Activated B cell treated with CpG ODN at 0.5 μM for 24 hours (primary cell): ENCODE measurements at regions not wholly inside any gene's neighbourhood (a gene's known extent, or its start where the extent isn't known, plus 50 kb on each side); places are given as distances from the start of the nearest gene placed in this dataset.

Experiments
- ATAC-seq: fragments of 200-7000 bp; cut with Tn5 transposase; one replicate; pipeline ENCODE4 v1.10.0; 2021; ENCODE audit warnings: low read depth, mild to moderate bottlenecking, moderate library complexity
- CTCF ChIA-PET: fragments of 350-600 bp; sonication (Branson Sonifier 250); formaldehyde crosslinking; loops from one replicate; lab custom pipeline; 2021; ENCODE audit warnings: antibody characterized with exemption; lab: Charles Lee
- POLR2A ChIA-PET: fragments of 350-600 bp; sonication (Branson Sonifier 250); formaldehyde crosslinking; loops from one replicate; lab custom pipeline; 2021; ENCODE audit warnings: antibody characterized with exemption; lab: Charles Lee
- DNase-seq: peaks from one replicate; pipeline ENCODE4 v3.0.0; 2022
- H3K27ac Mint-ChIP-seq: one replicate; pipeline ENCODE4 v1.8.0; 2020; ENCODE audit warnings: mixed read lengths
- H3K27me3 Mint-ChIP-seq: one replicate; pipeline ENCODE4 v1.8.0; 2021; ENCODE audit warnings: mixed read lengths
- H3K36me3 Mint-ChIP-seq: one replicate; pipeline ENCODE4 v1.8.0; 2021; ENCODE audit warnings: low read depth, mixed read lengths
- H3K4me1 Mint-ChIP-seq: one replicate; pipeline ENCODE4 v1.8.0; 2021; ENCODE audit warnings: mixed read lengths
- H3K4me3 Mint-ChIP-seq: one replicate; pipeline ENCODE4 v1.8.0; 2020; ENCODE audit warnings: mild to moderate bottlenecking, mixed read lengths
- H3K9me3 Mint-ChIP-seq: one replicate; pipeline ENCODE4 v1.8.0; 2020; ENCODE audit warnings: mixed read lengths
- CTCF ChIP-seq: fragments of 200-600 bp; IDR thresholded peaks from one replicate; pipeline ENCODE4 v1.8.0; 2022; ENCODE audit warnings: antibody characterized with exemption, mild to moderate bottlenecking
- intact Hi-C: fragments of 100-400 bp; cut with micrococcal nuclease; formaldehyde crosslinking; loops from one replicate; pipeline ENCODE4 v1.15.1; 2024

GRCh38 chr6:1181939-1182605 lies 129.8 kb upstream of the FOXQ1 start:
- Mint-ChIP-seq H3K4me3 (no peak overlapping the region), H3K36me3 (no peaks in the 10 kb centered on the region)

GRCh38 chr6:1179571-1180459 lies 132.1 kb upstream of the FOXQ1 start:
- ChIA-PET POLR2A (no interaction called here), CTCF (no interaction called here)
- ATAC-seq (no peak), DNase-seq (no peak)
- Mint-ChIP-seq H3K4me1 (no peaks in the 10 kb centered on the region), H3K27ac (no peak overlapping the region), H3K27me3 (peaks cover 17% of the 10 kb centered on the region), H3K4me3 (no peak overlapping the region), H3K9me3 (no peaks in the 10 kb centered on the region), H3K36me3 (no peaks in the 10 kb centered on the region)
- TF ChIP-seq CTCF: no peak
- intact Hi-C loops: no loop called here

More at GRCh38 chr6:1181939-1182605, 129.8 kb upstream of the FOXQ1 start:
- no peak for DNase-seq
- no peaks in the 10 kb centered on the region for H3K4me1 Mint-ChIP-seq
- ATAC-seq: no peak
- H3K27me3 Mint-ChIP-seq: peaks cover 14% of the 10 kb centered on the region
- POLR2A ChIA-PET: no interaction called here
- intact Hi-C loops: no loop called here
- CTCF ChIA-PET: no interaction called here
- H3K27ac Mint-ChIP-seq: no peak overlapping the region
- no peak for TF ChIP-seq CTCF
- no peaks in the 10 kb centered on the region for H3K9me3 Mint-ChIP-seq

GRCh38 chr6:1178590-1178989 lies 133.3 kb upstream of the FOXQ1 start:
- Mint-ChIP-seq H3K27me3 (peaks cover 17% of the 10 kb centered on the region), H3K36me3 (no peaks in the 10 kb centered on the region), H3K27ac (no peak overlapping the region), H3K4me1 (no peaks in the 10 kb centered on the region), H3K4me3 (no peak overlapping the region), H3K9me3 (no peaks in the 10 kb centered on the region)
- TF ChIP-seq CTCF: no peak
- ATAC-seq (no peak), DNase-seq (no peak)
- intact Hi-C loops: no loop called here
- ChIA-PET CTCF (no interaction called here), POLR2A (no interaction called here)

- ChIA-PET CTCF (no interaction called here), POLR2A (no interaction called here)
- no peaks in the 10 kb centered on the region for H3K36me3 Mint-ChIP-seq
- no peak for ATAC-seq
- H3K4me3 Mint-ChIP-seq: no peak overlapping the region
- peaks cover 2% of the 10 kb centered on the region for H3K9me3 Mint-ChIP-seq
- H3K27ac Mint-ChIP-seq: no peak overlapping the region
- no peaks in the 10 kb centered on the region for H3K4me1 Mint-ChIP-seq
- peaks cover 13% of the 10 kb centered on the region for H3K27me3 Mint-ChIP-seq
- no peak for TF ChIP-seq CTCF
- no peak for DNase-seq
- intact Hi-C loops: no loop called here
Observed at GRCh38 chr6:1176567-1176966, 135.3 kb upstream of the FOXQ1 start.

- Mint-ChIP-seq H3K36me3 (no peaks in the 10 kb centered on the region), H3K27me3 (peaks cover 13% of the 10 kb centered on the region), H3K27ac (no peak overlapping the region), H3K4me3 (no peak overlapping the region), H3K4me1 (no peaks in the 10 kb centered on the region), H3K9me3 (peaks cover 2% of the 10 kb centered on the region)
- POLR2A ChIA-PET: no interaction called here
- no peak for DNase-seq
- ATAC-seq: no peak
- CTCF ChIA-PET: no interaction called here
- intact Hi-C loops: no loop called here
- no peak for TF ChIP-seq CTCF
Observed at GRCh38 chr6:1175877-1176276, 136.0 kb upstream of the FOXQ1 start.
